ENCODE measurements at regions not wholly inside any gene's neighbourhood (a gene's known extent, or its start where the extent isn't known, plus 50 kb on each side); places are given as distances from the start of the nearest gene placed in this dataset.

- Mint-ChIP-seq H3K9me3 (ENCODE audit: low read depth) (no peaks in the 10 kb centered on the region), H3K27ac (no peak overlapping the region)
Observed at GRCh38 chr3:56974247-56974930, 86.1 kb upstream of the SPATA12 start.

GRCh38 chr3:56971816-56972215 is 88.6 kb upstream of the SPATA12 start:
- no peaks in the 10 kb centered on the region for H3K9me3 Mint-ChIP-seq (ENCODE audit: low read depth)
- no peaks in the 10 kb centered on the region for H3K36me3 Mint-ChIP-seq (ENCODE audit: insufficient read depth)
- no peaks in the 10 kb centered on the region for H3K27me3 Mint-ChIP-seq
- no peak overlapping the region for H3K4me3 Mint-ChIP-seq (ENCODE audit: low read depth)
- TF ChIP-seq CTCF (IDR thresholded peaks at IDR 0.05; ENCODE audit: unreplicated experiment) = no peak
- H3K27ac Mint-ChIP-seq = no peak overlapping the region
- no peak for DNase-seq (ENCODE audit: low spot score, unreplicated experiment)
- peaks cover 10% of the 10 kb centered on the region for H3K4me1 Mint-ChIP-seq (ENCODE audit: low read depth)

More at GRCh38 chr3:56974247-56974930, 86.1 kb upstream of the SPATA12 start:
- DNase-seq (ENCODE audit: low spot score, unreplicated experiment) = no peak
- Mint-ChIP-seq H3K27me3 (no peaks in the 10 kb centered on the region), H3K4me3 (ENCODE audit: low read depth) (no peak overlapping the region), H3K36me3 (ENCODE audit: insufficient read depth) (no peaks in the 10 kb centered on the region), H3K4me1 (ENCODE audit: low read depth) (peaks cover 10% of the 10 kb centered on the region)
- no peak for TF ChIP-seq CTCF (IDR thresholded peaks at IDR 0.05; ENCODE audit: unreplicated experiment)

- H3K36me3 Mint-ChIP-seq (ENCODE audit: insufficient read depth) = no peaks in the 10 kb centered on the region
- no peaks in the 10 kb centered on the region for H3K9me3 Mint-ChIP-seq (ENCODE audit: low read depth)
- no peaks in the 10 kb centered on the region for H3K27me3 Mint-ChIP-seq
- no peak overlapping the region for H3K4me3 Mint-ChIP-seq (ENCODE audit: low read depth)
- H3K4me1 Mint-ChIP-seq (ENCODE audit: low read depth) = peaks cover 10% of the 10 kb centered on the region
- no peak for DNase-seq (ENCODE audit: low spot score, unreplicated experiment)
- TF ChIP-seq CTCF (IDR thresholded peaks at IDR 0.05; ENCODE audit: unreplicated experiment) = no peak
- no peak overlapping the region for H3K27ac Mint-ChIP-seq
Observed at GRCh38 chr3:56971261-56971660, 89.2 kb upstream of the SPATA12 start.

- Mint-ChIP-seq H3K4me3 (ENCODE audit: low read depth) (no peak overlapping the region), H3K27me3 (no peaks in the 10 kb centered on the region), H3K4me1 (ENCODE audit: low read depth) (peaks cover 10% of the 10 kb centered on the region), H3K9me3 (ENCODE audit: low read depth) (no peaks in the 10 kb centered on the region), H3K27ac (no peak overlapping the region), H3K36me3 (ENCODE audit: insufficient read depth) (no peaks in the 10 kb centered on the region)
- TF ChIP-seq CTCF (IDR thresholded peaks at IDR 0.05; ENCODE audit: unreplicated experiment) = no peak
- DNase-seq (ENCODE audit: low spot score, unreplicated experiment) = no peak
Observed at GRCh38 chr3:56970461-56970879, 90.0 kb upstream of the SPATA12 start.

- Mint-ChIP-seq H3K9me3 (ENCODE audit: low read depth) (peaks cover 3% of the 10 kb centered on the region), H3K4me1 (ENCODE audit: low read depth) (peaks cover 10% of the 10 kb centered on the region), H3K27ac (no peak overlapping the region), H3K27me3 (no peaks in the 10 kb centered on the region), H3K4me3 (ENCODE audit: low read depth) (no peak overlapping the region), H3K36me3 (ENCODE audit: insufficient read depth) (no peaks in the 10 kb centered on the region)
- no peak for DNase-seq (ENCODE audit: low spot score, unreplicated experiment)
- TF ChIP-seq CTCF (IDR thresholded peaks at IDR 0.05; ENCODE audit: unreplicated experiment) = no peak
Observed at GRCh38 chr3:56969851-56970250, 90.6 kb upstream of the SPATA12 start.
